GM23338 (cell line): ENCODE measurements at regions not wholly inside any gene's neighbourhood (a gene's known extent, or its start where the extent isn't known, plus 50 kb on each side); places are given as distances from the start of the nearest gene placed in this dataset.

Experiments used
- ATAC-seq: fragments of 200-7000 bp; cut with Tn5 transposase; 3 replicates; pipeline ENCODE4 v1.9.1; 2020
- DNase-seq: peaks from one replicate; pipeline ENCODE4 v3.0.0-alpha.2; 2015; ENCODE audit warnings: low spot score
- H2AFZ ChIP-seq: fragments of 200-600 bp; sonication (generic); 2 replicates; pipeline ENCODE4 v1.8.0; 2016; ENCODE audit warnings: antibody characterized with exemption, mild to moderate bottlenecking, moderate library complexity
- H3F3A ChIP-seq: fragments of 200-600 bp; sonication (generic); replicated peaks from 2 replicates; pipeline ENCODE4 v1.8.0; 2017; ENCODE audit warnings: antibody characterized with exemption, mixed run types, low read depth
- H3K27ac ChIP-seq: fragments of 200-600 bp; sonication (generic); 2 replicates; pipeline ENCODE4 v1.6.1; 2016; ENCODE audit warnings: low read depth
- H3K27me3 ChIP-seq: fragments of 200-600 bp; sonication (generic); 2 replicates; pipeline ENCODE4 v1.8.0; 2016; ENCODE audit warnings: mild to moderate bottlenecking, mixed run types, moderate library complexity; ENCODE audit not compliant: insufficient read depth
- H3K36me3 ChIP-seq: fragments of 200-600 bp; sonication (generic); 2 replicates; pipeline ENCODE4 v1.8.0; 2016; ENCODE audit warnings: mild to moderate bottlenecking; ENCODE audit not compliant: insufficient read depth
- H3K4me1 ChIP-seq: fragments of 200-600 bp; sonication (generic); 2 replicates; pipeline ENCODE4 v1.8.0; 2016; ENCODE audit warnings: mild to moderate bottlenecking, moderate library complexity; ENCODE audit not compliant: insufficient read depth
- H3K4me2 ChIP-seq: fragments of 200-600 bp; sonication (generic); 2 replicates; pipeline ENCODE4 v1.7.1; 2017; ENCODE audit warnings: mixed run types
- H3K4me3 ChIP-seq: fragments of 200-600 bp; sonication (generic); 2 replicates; pipeline ENCODE4 v1.6.1; 2016; ENCODE audit warnings: mixed run types
- H3K79me2 ChIP-seq: fragments of 200-600 bp; sonication (generic); replicated peaks from 2 replicates; pipeline ENCODE4 v1.8.0; 2017; ENCODE audit warnings: mild to moderate bottlenecking; ENCODE audit not compliant: insufficient read depth
- H3K9me2 ChIP-seq: fragments of 200-600 bp; sonication (generic); 2 replicates; pipeline ENCODE4 v1.8.0; 2017; ENCODE audit not compliant: insufficient read depth
- H4K20me1 ChIP-seq: fragments of 200-600 bp; sonication (generic); replicated peaks from 2 replicates; pipeline ENCODE4 v1.8.0; 2017; ENCODE audit warnings: mild to moderate bottlenecking; ENCODE audit not compliant: insufficient read depth
- H3K27ac Mint-ChIP-seq: 2 replicates; pipeline ENCODE4 v1.8.0; 2020; ENCODE audit warnings: inconsistent platforms, mild to moderate bottlenecking, moderate library complexity, mixed read lengths
- H3K27me3 Mint-ChIP-seq: 3 replicates; pipeline ENCODE4 v1.8.0; 2022; ENCODE audit warnings: low read depth, mild to moderate bottlenecking, moderate library complexity, mixed read lengths, inconsistent platforms; ENCODE audit not compliant: insufficient read depth, poor library complexity
- H3K36me3 Mint-ChIP-seq: 3 replicates; pipeline ENCODE4 v1.8.0; 2021; ENCODE audit warnings: low read depth, mild to moderate bottlenecking, inconsistent platforms, moderate library complexity, mixed read lengths
- H3K4me1 Mint-ChIP-seq: 3 replicates; pipeline ENCODE4 v1.8.0; 2020; ENCODE audit warnings: mild to moderate bottlenecking, inconsistent platforms, mixed read lengths
- H3K4me3 Mint-ChIP-seq: 3 replicates; pipeline ENCODE4 v1.8.0; 2021; ENCODE audit warnings: moderate library complexity, mild to moderate bottlenecking, inconsistent platforms, mixed read lengths
- H3K9me3 Mint-ChIP-seq: 3 replicates; pipeline ENCODE4 v1.8.0; 2020; ENCODE audit warnings: moderate library complexity, mild to moderate bottlenecking, inconsistent platforms, mixed read lengths
- CREB1 ChIP-seq: fragments of 250-450 bp; sonication (Bioruptor Pico); IDR thresholded peaks from 2 replicates; pipeline ENCODE4 v1.5.0; 2020; ENCODE audit warnings: low read depth, mild to moderate bottlenecking, moderate library complexity
- CTCF ChIP-seq, 2 experiments: fragments of 200-600 bp in 1 of 2; sonication (generic) in 1 of 2; conservative IDR thresholded peaks; 2 replicates each; pipeline versions ENCODE4 v1.5.1 to v1.6.1; 2016 to 2017; ENCODE audit warnings: antibody characterized with exemption in 2 of 2, low read depth in 2 of 2, mild to moderate bottlenecking in 2 of 2, moderate library complexity in 1 of 2
- ETS1 ChIP-seq: IDR thresholded peaks from 2 replicates; pipeline ENCODE4 v1.6.1; 2016; ENCODE audit warnings: antibody characterized with exemption
- EZH2 ChIP-seq: fragments of 200-600 bp; sonication (generic); IDR thresholded peaks from one replicate; pipeline ENCODE4 v1.8.0; 2017; ENCODE audit warnings: antibody characterized with exemption, mild to moderate bottlenecking, low read depth; ENCODE audit not compliant: unreplicated experiment
- EZH2phosphoT487 ChIP-seq: fragments of 200-600 bp; sonication (generic); IDR thresholded peaks from one replicate; pipeline ENCODE4 v1.8.1; 2018; ENCODE audit warnings: antibody characterized with exemption; ENCODE audit not compliant: unreplicated experiment
- JUNB ChIP-seq: IDR thresholded peaks from one replicate; pipeline ENCODE4 v1.6.1; 2016; ENCODE audit warnings: antibody characterized with exemption; ENCODE audit not compliant: unreplicated experiment
- NANOG ChIP-seq: IDR thresholded peaks from 2 replicates; pipeline ENCODE4 v1.6.1; 2016; ENCODE audit warnings: antibody characterized with exemption, borderline replicate concordance
- POLR2AphosphoS5 ChIP-seq: IDR thresholded peaks from 2 replicates; pipeline ENCODE4 v1.6.1; 2016; ENCODE audit warnings: antibody characterized with exemption, low read depth
- REST ChIP-seq: IDR thresholded peaks from one replicate; pipeline ENCODE4 v1.6.1; 2018; ENCODE audit warnings: antibody characterized with exemption; ENCODE audit not compliant: unreplicated experiment
- STAT1 ChIP-seq: IDR thresholded peaks from one replicate; pipeline ENCODE4 v1.6.1; 2016; ENCODE audit warnings: antibody characterized with exemption; ENCODE audit not compliant: unreplicated experiment
- ZNF114 ChIP-seq: fragments of 250-450 bp; sonication (Bioruptor Pico); IDR thresholded peaks from 2 replicates; pipeline ENCODE4 v1.5.0; 2020; ENCODE audit warnings: mild to moderate bottlenecking, moderate library complexity
- ZNF331 ChIP-seq: fragments of 250-450 bp; sonication (Bioruptor Pico); IDR thresholded peaks from 2 replicates; pipeline ENCODE4 v1.5.0; 2020; ENCODE audit warnings: low read depth, mild to moderate bottlenecking, moderate library complexity
- ZNF462 ChIP-seq: fragments of 250-450 bp; sonication (Bioruptor Pico); IDR thresholded peaks from 2 replicates; pipeline ENCODE4 v1.5.0; 2020; ENCODE audit warnings: mild to moderate bottlenecking, moderate library complexity

- ATAC-seq = no peak
Observed at GRCh38 chr7:1365846-1366245, 93.4 kb downstream of the MICALL2 start.

More at GRCh38 chr7:1365846-1366245, 93.4 kb downstream of the MICALL2 start:
- TF ChIP-seq CTCF (conservative IDR thresholded peaks at IDR 0.05; ENCODE audit: low read depth in 2 of 2) (no peak), ETS1 (no peak), EZH2phosphoT487 (no peak), REST (no peak), ZNF462 (CRISPR knock-in tag) (no peak), CREB1 (CRISPR knock-in tag) (no peak), EZH2 (no peak), POLR2AphosphoS5 (no peak), ZNF114 (CRISPR knock-in tag) (no peak), JUNB (no peak), ZNF331 (CRISPR knock-in tag) (no peak), STAT1 (no peak), NANOG (no peak)
- Histone ChIP-seq H3K36me3 (no peaks in the 10 kb centered on the region), H3F3A (no peaks in the 10 kb centered on the region), H2AFZ (no peak overlapping the region), H3K4me2 (no peak overlapping the region), H3K9me2 (no peaks in the 10 kb centered on the region), H3K4me1 (no peaks in the 10 kb centered on the region; the same call in 1 of the 2 replicates), H3K4me3 (no peak overlapping the region), H4K20me1 (no peaks in the 10 kb centered on the region), H3K27ac (no peak overlapping the region), H3K79me2 (no peaks in the 10 kb centered on the region), H3K27me3 (peaks cover 13% of the 10 kb centered on the region; the same call in 1 of the 2 replicates)
- H3K36me3 Mint-ChIP-seq = no peaks in the 10 kb centered on the region
- no peak overlapping the region for H3K4me3 Mint-ChIP-seq
- H3K9me3 Mint-ChIP-seq = no peaks in the 10 kb centered on the region
- DNase-seq = no peak
- H3K27me3 Mint-ChIP-seq = peaks cover 19% of the 10 kb centered on the region
- peaks cover 2% of the 10 kb centered on the region; the same call in 1 of the 3 replicates for H3K4me1 Mint-ChIP-seq
- H3K27ac Mint-ChIP-seq = no peak overlapping the region
